GM18498 (cell line): ENCODE measurements at regions not wholly inside any gene's neighbourhood (a gene's known extent, or its start where the extent isn't known, plus 50 kb on each side); places are given as distances from the start of the nearest gene placed in this dataset.
"Not testable (repeated sequence)": the region's sequence is repeated elsewhere in the genome, so short reads cannot be mapped to it uniquely, and the experiment has no call there.

Source experiments
- ATAC-seq: cut with Tn5 transposase; IDR thresholded peaks from one replicate; pipeline ENCODE4 v1.9.1; 2021; ENCODE audit warnings: mild to moderate bottlenecking, moderate library complexity; ENCODE audit not compliant: unreplicated experiment

GRCh38 chr15:81729340-81729739 is 316.5 kb downstream of the MEX3B start:
- no peak for ATAC-seq

- ATAC-seq: no peak
These were observed 317.1 kb downstream of the MEX3B start for GRCh38 chr15:81728726-81729125.

- ATAC-seq: no peak
These were observed 320.2 kb downstream of the MEX3B start for GRCh38 chr15:81725590-81725989.

- ATAC-seq: no peak
These were observed 321.3 kb downstream of the MEX3B start for GRCh38 chr15:81724536-81724935.

GRCh38 chr15:81723701-81724100 is 322.1 kb downstream of the MEX3B start:
- no peak for ATAC-seq

- no peak for ATAC-seq
These were observed 322.6 kb downstream of the MEX3B start for GRCh38 chr15:81723113-81723651.

- ATAC-seq: not testable (repeated sequence)
These were observed 329.4 kb downstream of the MEX3B start for GRCh38 chr15:81716468-81716867.

GRCh38 chr15:81710328-81710727 is 335.5 kb downstream of the MEX3B start:
- ATAC-seq: no peak

- not testable (repeated sequence) for ATAC-seq
These were observed 332.9 kb upstream of the TMC3 start for GRCh38 chr15:81706816-81707346.

- not testable (repeated sequence) for ATAC-seq
These were observed 331.7 kb upstream of the TMC3 start for GRCh38 chr15:81705727-81706126.

GRCh38 chr15:81686021-81686420 is 312.0 kb upstream of the TMC3 start:
- no peak for ATAC-seq

- no peak for ATAC-seq
These were observed 311.2 kb upstream of the TMC3 start for GRCh38 chr15:81685237-81685636.

- no peak for ATAC-seq
These were observed 306.8 kb upstream of the TMC3 start for GRCh38 chr15:81680829-81681228.

- ATAC-seq: no peak
These were observed 292.8 kb upstream of the TMC3 start for GRCh38 chr15:81666839-81667238.

- no peak for ATAC-seq
These were observed 287.0 kb upstream of the TMC3 start for GRCh38 chr15:81660976-81661375.

- ATAC-seq: no peak
These were observed 279.2 kb upstream of the TMC3 start for GRCh38 chr15:81653259-81653658.

GRCh38 chr15:81645470-81645869 is 271.5 kb upstream of the TMC3 start:
- ATAC-seq: no peak

- ATAC-seq: no peak
These were observed 269.8 kb upstream of the TMC3 start for GRCh38 chr15:81643771-81644170.

- no peak for ATAC-seq
These were observed 268.5 kb upstream of the TMC3 start for GRCh38 chr15:81642451-81642990.

- not testable (repeated sequence) for ATAC-seq
These were observed 262.1 kb upstream of the TMC3 start for GRCh38 chr15:81636064-81636463.

GRCh38 chr15:81633889-81634288 is 259.9 kb upstream of the TMC3 start:
- ATAC-seq: no peak

GRCh38 chr15:81625896-81626295 is 251.9 kb upstream of the TMC3 start:
- ATAC-seq: no peak

- no peak for ATAC-seq
These were observed 245.0 kb upstream of the TMC3 start for GRCh38 chr15:81619002-81619401.
